Subcutaneous abdominal adipose tissue (tissue), 5 donors: ENCODE measurements at regions not wholly inside any gene's neighbourhood (a gene's known extent, or its start where the extent isn't known, plus 50 kb on each side); places are given as distances from the start of the nearest gene placed in this dataset.

Experiments
- H3K27ac ChIP-seq: one replicate; pipeline ENCODE4 v1.7.0; 2013; ENCODE audit warnings: low read depth, mild to moderate bottlenecking, inconsistent platforms, low read length, moderate library complexity
- H3K27me3 ChIP-seq, 5 donors: one replicate each; pipeline ENCODE4 v1.7.0; 2013; ENCODE audit warnings: low read length in 5 of 5, inconsistent platforms in 1 of 5; ENCODE audit not compliant: control insufficient read depth in 5 of 5, insufficient read depth in 4 of 5
- H3K36me3 ChIP-seq, 5 donors: one replicate each; pipeline ENCODE4 v1.7.0; 2013; ENCODE audit warnings: low read length in 5 of 5; ENCODE audit not compliant: control insufficient read depth in 5 of 5, insufficient read depth in 5 of 5
- H3K4me1 ChIP-seq, 5 donors: one replicate each; pipeline ENCODE4 v1.7.0; 2013; ENCODE audit warnings: low read length in 5 of 5, mild to moderate bottlenecking in 3 of 5, moderate library complexity in 1 of 5; ENCODE audit not compliant: control insufficient read depth in 5 of 5, insufficient read depth in 5 of 5
- H3K4me3 ChIP-seq, 5 donors: one replicate each; pipeline ENCODE4 v1.7.0; 2013; ENCODE audit warnings: low read length in 5 of 5, low read depth in 1 of 5
- H3K9ac ChIP-seq, 5 donors: one replicate each; pipeline ENCODE4 v1.7.0; 2013; ENCODE audit warnings: low read length in 5 of 5, mild to moderate bottlenecking in 4 of 5, moderate library complexity in 3 of 5
- H3K9me3 ChIP-seq, 5 donors: one replicate each; pipeline ENCODE4 v1.7.0; 2013; ENCODE audit warnings: low read length in 5 of 5; ENCODE audit not compliant: control insufficient read depth in 5 of 5
- donor health status: healthy.
- donor health status: healthy.
- donor health status: healthy.
- donor health status: healthy.
- donor health status: healthy.

GRCh38 chr2:180573951-180574350 lies 406.5 kb upstream of the UBE2E3 start:
- H3K9ac ChIP-seq: no peak overlapping the region
- H3K9me3 ChIP-seq: no peaks in the 10 kb centered on the region
- H3K36me3 ChIP-seq: no peaks in the 10 kb centered on the region
- no peaks in the 10 kb centered on the region for H3K27me3 ChIP-seq
- no peaks in the 10 kb centered on the region for H3K4me1 ChIP-seq
- no peak overlapping the region for H3K27ac ChIP-seq
- no peak overlapping the region for H3K4me3 ChIP-seq

GRCh38 chr2:180572346-180572745 lies 408.1 kb upstream of the UBE2E3 start:
- no peaks in the 10 kb centered on the region for H3K36me3 ChIP-seq
- H3K9ac ChIP-seq: no peak overlapping the region
- no peaks in the 10 kb centered on the region for H3K4me1 ChIP-seq
- no peaks in the 10 kb centered on the region for H3K27me3 ChIP-seq
- no peaks in the 10 kb centered on the region for H3K9me3 ChIP-seq
- no peak overlapping the region for H3K27ac ChIP-seq
- H3K4me3 ChIP-seq: no peak overlapping the region

DNA sequence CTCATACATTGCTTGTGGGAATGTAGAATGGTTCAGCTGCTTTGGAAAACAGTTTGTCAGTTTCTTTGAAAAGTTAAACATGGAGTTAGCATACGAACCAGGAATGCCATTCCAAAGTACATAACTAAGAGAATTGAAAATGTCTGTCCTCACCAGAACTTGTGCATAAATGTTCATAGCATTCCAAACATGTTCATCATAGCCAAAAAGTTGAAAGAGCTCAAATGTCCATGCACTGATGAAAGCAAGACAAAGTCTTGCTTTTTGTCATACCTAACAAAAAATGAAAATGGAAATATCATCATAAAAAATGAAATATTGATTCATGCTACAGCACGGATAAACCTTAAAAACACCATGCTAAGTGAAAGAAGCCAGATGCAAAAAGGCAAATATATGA lies 408.8 kb upstream of the UBE2E3 start:
- H3K36me3 ChIP-seq: no peaks in the 10 kb centered on the region
- H3K4me1 ChIP-seq: no peaks in the 10 kb centered on the region
- no peaks in the 10 kb centered on the region for H3K27me3 ChIP-seq
- H3K9ac ChIP-seq: no peak overlapping the region
- H3K9me3 ChIP-seq: no peaks in the 10 kb centered on the region
- no peak overlapping the region for H3K4me3 ChIP-seq
- no peak overlapping the region for H3K27ac ChIP-seq

GRCh38 chr2:180570864-180571263 lies 409.5 kb upstream of the UBE2E3 start:
- no peaks in the 10 kb centered on the region for H3K9me3 ChIP-seq
- no peak overlapping the region for H3K9ac ChIP-seq
- H3K27ac ChIP-seq: no peak overlapping the region
- H3K4me1 ChIP-seq: no peaks in the 10 kb centered on the region
- H3K27me3 ChIP-seq: no peaks in the 10 kb centered on the region
- no peak overlapping the region for H3K4me3 ChIP-seq
- H3K36me3 ChIP-seq: no peaks in the 10 kb centered on the region

DNA sequence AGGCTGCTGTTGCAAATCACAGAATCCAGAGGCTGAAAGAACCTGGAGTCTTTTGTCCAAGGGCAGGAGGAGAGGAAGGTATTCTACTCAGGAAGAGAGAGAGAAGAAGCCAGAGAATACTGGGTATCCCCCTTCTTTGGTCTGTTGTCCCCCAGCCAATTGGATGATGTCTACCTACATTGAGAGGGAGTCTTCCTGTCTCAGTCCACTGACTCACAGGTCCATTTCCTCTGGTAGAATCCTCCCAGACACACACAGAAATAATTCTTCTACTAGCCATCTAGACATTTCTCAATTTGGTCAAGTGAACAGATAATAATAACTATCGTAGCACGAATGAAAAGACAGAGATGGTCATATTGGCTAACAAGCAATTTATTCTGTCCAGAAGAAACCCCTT lies 416.4 kb upstream of the UBE2E3 start:
- H3K4me3 ChIP-seq: no peak overlapping the region
- H3K4me1 ChIP-seq: no peaks in the 10 kb centered on the region
- H3K27me3 ChIP-seq: no peaks in the 10 kb centered on the region
- H3K9me3 ChIP-seq: no peaks in the 10 kb centered on the region
- no peak overlapping the region for H3K9ac ChIP-seq
- H3K27ac ChIP-seq: no peak overlapping the region
- no peaks in the 10 kb centered on the region for H3K36me3 ChIP-seq

- no peaks in the 10 kb centered on the region for H3K27me3 ChIP-seq
- H3K4me3 ChIP-seq: no peak overlapping the region
- H3K9me3 ChIP-seq: no peaks in the 10 kb centered on the region
- no peaks in the 10 kb centered on the region for H3K4me1 ChIP-seq
- H3K9ac ChIP-seq: no peak overlapping the region
- no peak overlapping the region for H3K27ac ChIP-seq
- no peaks in the 10 kb centered on the region for H3K36me3 ChIP-seq
These were observed 418.0 kb upstream of the UBE2E3 start for GRCh38 chr2:180562378-180562777.

DNA sequence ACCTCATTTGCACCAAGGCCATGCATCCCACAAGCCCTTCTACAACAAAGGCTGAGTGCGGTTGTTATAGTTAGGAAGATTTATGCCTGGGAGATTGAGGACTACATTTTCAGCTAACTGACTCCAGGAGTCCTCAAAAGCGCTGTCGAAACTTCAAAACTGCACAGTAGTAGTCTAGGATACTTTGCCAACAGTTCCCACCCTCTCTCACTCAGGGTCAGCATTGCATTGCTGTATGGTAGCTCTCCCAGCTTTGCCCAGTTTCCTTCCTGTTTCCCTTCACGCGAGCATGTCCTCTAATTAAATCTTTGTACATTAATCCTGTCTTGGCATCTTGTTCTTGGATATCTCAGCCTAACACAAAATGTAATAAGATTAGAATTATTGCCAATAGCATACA lies 420.6 kb upstream of the UBE2E3 start:
- Histone ChIP-seq H3K27ac (no peak overlapping the region), H3K9ac (no peak overlapping the region), H3K4me3 (no peak overlapping the region), H3K4me1 (no peaks in the 10 kb centered on the region), H3K36me3 (no peaks in the 10 kb centered on the region), H3K9me3 (no peaks in the 10 kb centered on the region), H3K27me3 (no peaks in the 10 kb centered on the region)

- Histone ChIP-seq H3K4me3 (no peak overlapping the region), H3K27me3 (no peaks in the 10 kb centered on the region)
These were observed 421.4 kb upstream of the UBE2E3 start for GRCh38 chr2:180559038-180559437.

DNA sequence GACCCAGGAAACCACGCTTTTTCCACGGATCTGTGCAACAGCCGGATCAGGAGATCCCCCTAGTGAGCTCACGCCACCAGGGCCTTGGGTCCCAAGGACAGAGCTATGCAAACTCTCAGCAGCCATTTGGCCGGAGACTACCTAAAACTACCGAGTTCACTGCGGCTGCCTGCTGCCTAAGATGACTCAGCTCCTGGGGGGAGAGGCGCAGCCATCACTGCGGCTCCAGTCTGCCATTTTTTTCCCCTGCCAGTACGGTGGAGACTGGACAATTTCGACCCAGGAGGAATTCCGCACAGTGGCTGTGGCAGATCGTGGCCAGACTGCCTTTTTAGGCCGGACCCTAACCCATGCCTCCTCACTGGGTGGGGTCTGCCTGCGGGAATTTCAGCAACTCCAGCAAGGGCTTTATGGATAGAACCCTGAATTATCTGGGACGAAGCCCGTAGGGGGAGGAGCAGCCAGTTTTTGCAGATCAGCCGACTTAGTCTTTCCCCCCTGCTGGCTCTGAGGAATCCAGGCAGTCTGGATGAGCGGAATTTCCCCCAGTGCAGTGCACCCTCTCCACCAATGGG lies 424.9 kb upstream of the UBE2E3 start:
- no peaks in the 10 kb centered on the region for H3K4me1 ChIP-seq
- H3K27ac ChIP-seq: no peak overlapping the region
- H3K9ac ChIP-seq: no peak overlapping the region
- H3K9me3 ChIP-seq: no peaks in the 10 kb centered on the region
- H3K36me3 ChIP-seq: no peaks in the 10 kb centered on the region
- H3K4me3 ChIP-seq: no peak overlapping the region
- no peaks in the 10 kb centered on the region for H3K27me3 ChIP-seq

More at GRCh38 chr2:180559038-180559437, 421.4 kb upstream of the UBE2E3 start:
- Histone ChIP-seq H3K9ac (no peak overlapping the region), H3K36me3 (no peaks in the 10 kb centered on the region), H3K9me3 (no peaks in the 10 kb centered on the region), H3K4me1 (no peaks in the 10 kb centered on the region), H3K27ac (no peak overlapping the region)

GRCh38 chr2:180554330-180554729 lies 426.1 kb upstream of the UBE2E3 start:
- no peaks in the 10 kb centered on the region for H3K9me3 ChIP-seq
- H3K9ac ChIP-seq: no peak overlapping the region
- H3K4me3 ChIP-seq: no peak overlapping the region
- no peaks in the 10 kb centered on the region for H3K4me1 ChIP-seq
- H3K36me3 ChIP-seq: no peaks in the 10 kb centered on the region
- H3K27me3 ChIP-seq: no peaks in the 10 kb centered on the region
- no peak overlapping the region for H3K27ac ChIP-seq
